ENCODE measurements at regions not wholly inside any gene's neighbourhood (a gene's known extent, or its start where the extent isn't known, plus 50 kb on each side); places are given as distances from the start of the nearest gene placed in this dataset.

DNA sequence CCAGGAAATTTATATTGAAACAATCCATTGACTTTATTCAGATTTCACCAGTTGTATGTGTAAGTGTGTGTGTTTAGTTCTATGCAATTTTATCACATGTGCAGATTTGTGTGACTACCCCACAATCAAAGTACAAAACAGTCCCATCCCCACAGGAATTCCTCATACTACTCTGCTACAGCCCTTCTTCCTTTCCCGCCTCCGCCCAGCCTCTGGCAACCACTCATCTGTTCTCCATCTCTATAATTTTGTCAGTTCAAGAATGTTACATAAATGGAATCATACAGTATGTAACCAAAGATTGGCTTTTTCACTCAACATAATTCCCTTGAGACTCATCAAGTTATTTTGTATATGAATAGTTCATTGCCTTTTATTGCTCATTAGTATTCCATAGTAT lies 289.1 kb downstream of the GADD45G start:
- ATAC-seq (no peak), DNase-seq (ENCODE audit: low spot score in 2 of 2) (peak in 1 of 2 donors; percentile 20)
- Mint-ChIP-seq H3K36me3 (no peaks in the 10 kb centered on the region), H3K4me1 (no peaks in the 10 kb centered on the region), H3K27ac (no peak overlapping the region), H3K9me3 (no peaks in the 10 kb centered on the region), H3K4me3 (no peak overlapping the region)

DNA sequence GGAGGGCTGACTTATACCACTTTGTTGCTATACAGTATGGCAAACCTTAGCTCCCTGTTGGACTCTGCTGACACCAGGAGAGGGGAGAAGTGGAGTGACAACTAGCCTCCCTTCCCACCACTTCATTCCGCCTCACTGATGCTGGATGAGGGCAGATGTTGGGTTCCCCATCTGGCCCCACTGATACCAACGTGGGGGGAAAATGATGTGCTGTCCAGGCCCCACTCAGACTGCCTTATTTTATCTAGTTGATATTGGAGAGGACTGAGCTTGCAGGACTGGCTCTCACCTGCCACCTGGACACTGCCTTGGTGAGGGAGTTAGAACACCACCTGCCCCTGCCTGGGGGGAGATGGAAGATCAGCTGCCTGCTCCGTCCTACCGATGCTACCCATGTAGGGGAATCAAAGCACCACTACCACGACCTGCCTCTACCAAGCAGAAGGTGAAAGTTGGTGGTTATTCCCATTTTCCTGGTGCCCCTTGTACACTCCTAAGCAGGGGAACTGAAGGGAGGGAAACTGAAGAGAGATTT lies 292.1 kb downstream of the GADD45G start:
- H3K27ac Mint-ChIP-seq: no peak overlapping the region
- no peak overlapping the region for H3K4me3 Mint-ChIP-seq
- no peaks in the 10 kb centered on the region for H3K36me3 Mint-ChIP-seq
- peak in 1 of 2 donors; percentile 44 for DNase-seq (ENCODE audit: low spot score in 2 of 2)
- H3K4me1 Mint-ChIP-seq: no peaks in the 10 kb centered on the region
- H3K9me3 Mint-ChIP-seq: no peaks in the 10 kb centered on the region
- no peak for ATAC-seq

DNA sequence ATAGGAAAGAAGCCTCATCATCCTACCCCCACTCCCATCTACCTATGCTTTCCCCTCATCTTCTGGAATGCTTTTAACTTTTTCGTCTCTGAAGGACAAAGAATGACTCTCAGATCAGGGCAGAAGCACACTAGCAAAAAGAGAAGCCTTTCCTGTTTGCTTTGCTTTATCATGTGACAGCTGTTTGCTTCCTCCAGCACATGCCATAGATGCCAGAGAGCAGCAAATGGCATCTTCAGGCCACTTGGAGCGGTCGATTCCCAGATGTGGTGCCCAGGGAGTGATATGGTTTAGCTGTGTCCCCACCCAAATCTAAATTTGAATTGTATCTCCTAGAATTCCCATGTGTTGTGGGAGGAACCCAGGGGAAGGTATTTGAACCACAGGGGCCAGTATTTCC lies 294.8 kb downstream of the GADD45G start:
- H3K27ac Mint-ChIP-seq: no peak overlapping the region
- no peak overlapping the region for H3K4me3 Mint-ChIP-seq
- ATAC-seq (no peak), DNase-seq (ENCODE audit: low spot score in 2 of 2) (peak in 1 of 2 donors; percentile 15)
- no peaks in the 10 kb centered on the region for H3K4me1 Mint-ChIP-seq
- no peaks in the 10 kb centered on the region for H3K9me3 Mint-ChIP-seq
- H3K36me3 Mint-ChIP-seq: no peaks in the 10 kb centered on the region

DNA sequence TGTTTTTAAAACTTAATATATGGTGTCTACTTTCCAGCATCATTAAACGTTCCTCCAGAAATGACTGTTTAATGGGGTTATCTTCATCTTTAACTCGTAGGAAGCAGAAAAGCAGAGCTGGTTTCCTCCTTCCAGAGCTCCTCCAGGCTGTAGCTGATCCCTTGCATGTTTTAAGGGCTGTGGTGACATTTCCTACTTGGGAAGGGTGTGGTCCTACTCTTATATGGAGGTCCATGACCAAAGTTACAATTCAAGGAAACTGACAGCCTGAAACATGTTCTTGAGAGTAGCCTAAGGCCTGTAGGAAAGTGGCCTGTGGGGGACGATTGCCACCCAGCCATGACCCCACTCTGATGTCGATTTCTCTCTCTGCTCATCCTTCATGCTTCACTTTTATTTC lies 297.1 kb downstream of the GADD45G start:
- no peak overlapping the region for H3K4me3 Mint-ChIP-seq
- H3K27ac Mint-ChIP-seq: no peak overlapping the region
- no peak for ATAC-seq
- DNase-seq (ENCODE audit: low spot score in 2 of 2): no peak
- no peaks in the 10 kb centered on the region for H3K4me1 Mint-ChIP-seq
- no peaks in the 10 kb centered on the region for H3K9me3 Mint-ChIP-seq
- H3K36me3 Mint-ChIP-seq: no peaks in the 10 kb centered on the region

DNA sequence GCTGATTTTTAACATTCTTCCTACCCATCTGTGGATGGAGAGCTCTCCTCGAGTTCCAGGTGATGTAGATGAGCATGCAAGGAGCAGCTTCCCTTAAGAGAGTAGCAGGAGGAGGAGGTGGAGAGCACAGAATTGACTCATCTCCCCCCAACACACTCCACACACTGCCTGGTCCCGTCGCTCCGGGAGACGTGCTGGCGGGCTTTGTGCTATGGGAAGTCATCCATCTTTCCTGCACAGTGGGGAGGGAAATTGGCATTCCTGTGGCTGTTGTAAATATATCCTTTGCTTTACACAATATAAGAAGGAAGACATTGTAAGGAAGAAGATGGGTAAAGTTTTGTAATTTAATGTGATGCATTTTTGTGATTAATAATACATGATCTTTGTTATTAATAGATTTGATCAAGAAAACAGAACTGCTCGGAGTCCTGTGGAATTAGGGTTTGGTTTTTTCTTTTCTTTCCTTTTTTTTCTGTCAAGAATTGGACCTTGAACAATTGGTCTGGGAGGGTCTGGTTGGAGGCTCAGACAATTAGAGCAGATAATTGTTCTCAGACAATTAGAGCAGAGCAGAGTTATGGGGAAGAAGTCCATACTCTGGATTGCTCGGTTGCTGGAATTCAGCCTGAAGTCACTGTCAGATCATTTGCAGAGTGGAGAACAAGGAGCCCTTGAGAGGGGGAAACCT lies 297.8 kb downstream of the GADD45G start:
- Mint-ChIP-seq H3K36me3 (no peaks in the 10 kb centered on the region), H3K4me1 (no peaks in the 10 kb centered on the region), H3K27ac (no peak overlapping the region), H3K9me3 (peaks cover 4% of the 10 kb centered on the region), H3K4me3 (no peak overlapping the region)
- DNase-seq (ENCODE audit: low spot score in 2 of 2) (peak in 1 of 2 donors; percentile 33), ATAC-seq (no peak)

DNA sequence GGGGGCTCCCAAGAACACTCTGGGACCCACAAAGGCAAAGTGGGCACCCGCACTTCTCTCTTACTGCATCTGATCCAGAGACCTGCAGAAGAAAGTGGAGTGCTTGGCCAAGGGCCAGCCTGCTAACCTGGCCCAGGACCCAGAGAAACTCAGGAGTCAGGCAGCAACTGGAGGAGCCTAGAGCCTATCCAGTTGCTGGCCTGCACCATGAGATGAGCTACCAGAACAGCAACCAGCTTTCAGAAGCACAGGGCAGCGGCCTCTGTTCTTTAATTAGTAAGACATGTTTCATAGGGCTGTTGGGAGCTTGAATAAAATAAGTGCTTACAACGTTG lies 298.3 kb downstream of the GADD45G start:
- Mint-ChIP-seq H3K36me3 (no peaks in the 10 kb centered on the region), H3K9me3 (peaks cover 4% of the 10 kb centered on the region)
- DNase-seq (ENCODE audit: low spot score in 2 of 2): peak in 1 of 2 donors; percentile 32

DNA sequence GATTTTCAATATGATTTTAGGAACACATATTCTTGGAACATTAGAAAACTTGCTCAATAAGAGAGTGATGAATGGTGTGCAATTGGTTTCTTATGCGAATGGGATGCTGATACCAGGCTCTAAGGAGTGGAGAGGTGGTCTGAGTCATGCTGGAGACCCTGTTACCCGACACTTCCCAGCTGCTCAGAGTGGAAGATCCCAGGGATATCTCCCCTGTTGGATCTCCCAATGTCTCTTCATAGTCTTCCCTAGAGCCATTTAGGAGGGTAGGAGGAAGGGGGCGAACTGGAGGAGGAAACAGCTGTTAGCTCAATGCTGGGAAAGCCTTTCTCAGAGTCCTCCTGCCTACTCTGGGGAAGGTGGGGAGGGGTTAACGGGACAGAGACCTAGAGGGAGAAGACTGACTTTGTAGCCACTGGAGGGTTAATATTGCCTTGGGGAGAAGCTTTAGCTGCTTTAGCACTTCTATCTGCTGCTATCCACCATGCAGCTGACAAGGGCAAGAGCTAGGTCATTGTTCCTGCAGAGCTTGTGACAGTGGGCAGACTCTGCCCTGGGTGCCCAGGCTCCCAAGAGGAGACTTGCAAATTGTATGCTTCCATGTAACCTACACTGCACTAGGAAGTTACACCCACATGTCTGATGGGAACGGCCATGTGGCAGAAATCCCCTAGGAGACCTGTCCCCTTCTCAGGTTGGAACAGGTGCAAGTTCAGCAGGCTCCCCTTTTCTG lies 301.0 kb downstream of the GADD45G start:
- H3K36me3 Mint-ChIP-seq: no peaks in the 10 kb centered on the region
- H3K4me1 Mint-ChIP-seq: no peaks in the 10 kb centered on the region
- DNase-seq (ENCODE audit: low spot score in 2 of 2): peak in 1 of 2 donors; percentile 43

More for the DNA sequence above, 298.3 kb downstream of the GADD45G start:
- ATAC-seq: no peak
- Mint-ChIP-seq H3K4me3 (no peak overlapping the region), H3K27ac (no peak overlapping the region), H3K4me1 (no peaks in the 10 kb centered on the region)

DNA sequence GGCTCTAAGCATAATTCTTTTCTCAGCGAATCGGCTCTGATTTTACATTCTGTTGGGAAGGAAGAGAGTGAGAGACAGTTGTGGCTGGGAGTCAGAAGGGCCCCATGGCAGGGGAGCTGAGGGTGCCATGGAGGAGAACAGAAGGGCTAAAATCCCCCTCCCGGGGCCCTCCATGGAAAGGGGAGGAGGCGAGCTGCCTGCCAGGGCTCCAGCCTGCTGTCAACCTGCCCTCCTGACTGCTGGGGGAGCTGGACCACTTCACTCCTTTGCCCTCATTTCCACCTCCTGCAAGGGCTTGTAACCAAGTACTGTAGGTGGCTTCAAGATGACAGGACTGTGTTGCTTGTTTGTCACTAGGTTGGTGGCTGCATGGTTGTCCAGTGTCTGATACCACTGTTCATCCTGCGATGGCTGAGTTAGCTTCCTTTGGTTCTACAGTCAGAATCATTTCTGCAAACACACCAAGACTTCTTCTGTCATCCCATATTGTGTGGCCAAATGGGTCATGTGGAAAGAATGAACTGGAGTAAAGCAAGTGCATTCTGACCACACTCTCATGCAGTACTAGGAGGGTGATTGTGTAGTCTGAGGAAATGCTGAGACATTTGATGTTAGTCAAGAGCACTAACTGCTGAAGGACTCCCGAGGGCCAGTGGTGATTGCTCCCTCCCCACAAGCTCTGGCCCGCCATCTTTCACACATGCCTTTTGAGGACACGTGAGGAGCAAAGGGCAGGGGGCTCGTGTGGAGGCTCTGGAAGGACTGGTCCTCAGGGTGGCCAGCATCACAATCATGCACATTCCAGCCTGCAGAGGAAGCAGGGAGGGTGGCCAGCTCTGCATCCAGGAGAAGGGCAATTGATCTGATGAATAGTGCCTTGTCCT lies 307.2 kb downstream of the GADD45G start:
- peak; percentile 57 for ATAC-seq

More for the DNA sequence above, 301.0 kb downstream of the GADD45G start:
- H3K4me3 Mint-ChIP-seq: no peak overlapping the region
- no peak for ATAC-seq
- H3K9me3 Mint-ChIP-seq: peaks cover 4% of the 10 kb centered on the region
- H3K27ac Mint-ChIP-seq: no peak overlapping the region

DNA sequence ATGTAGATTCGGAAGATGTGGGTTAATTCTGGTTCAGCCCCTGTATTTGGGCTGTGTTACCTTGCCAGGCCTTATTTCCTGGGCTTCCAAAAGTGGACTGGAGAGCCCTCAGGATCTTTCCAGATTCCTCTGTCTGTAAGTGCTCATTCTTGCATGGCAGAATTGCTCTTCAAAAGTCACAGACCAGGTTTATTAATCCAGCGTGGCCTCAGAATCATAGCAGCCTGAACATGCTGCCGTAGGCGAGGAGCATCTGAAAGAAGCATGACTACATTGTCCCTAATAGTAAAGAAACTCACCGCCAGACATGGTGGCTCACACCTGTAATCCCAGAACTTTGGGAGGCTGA lies 307.8 kb downstream of the GADD45G start:
- no peaks in the 10 kb centered on the region for H3K9me3 Mint-ChIP-seq
- ATAC-seq (no peak), DNase-seq (ENCODE audit: low spot score in 2 of 2) (no peak)
- H3K36me3 Mint-ChIP-seq: no peaks in the 10 kb centered on the region
- no peaks in the 10 kb centered on the region for H3K4me1 Mint-ChIP-seq
- no peak overlapping the region for H3K4me3 Mint-ChIP-seq
- H3K27ac Mint-ChIP-seq: no peak overlapping the region

More for the DNA sequence above, 307.2 kb downstream of the GADD45G start:
- H3K4me1 Mint-ChIP-seq: no peaks in the 10 kb centered on the region
- no peak overlapping the region for H3K27ac Mint-ChIP-seq
- no peaks in the 10 kb centered on the region for H3K36me3 Mint-ChIP-seq
- H3K4me3 Mint-ChIP-seq: no peak overlapping the region
- peaks cover 4% of the 10 kb centered on the region for H3K9me3 Mint-ChIP-seq
- peak in 1 of 2 donors; percentile 37 for DNase-seq (ENCODE audit: low spot score in 2 of 2)

DNA sequence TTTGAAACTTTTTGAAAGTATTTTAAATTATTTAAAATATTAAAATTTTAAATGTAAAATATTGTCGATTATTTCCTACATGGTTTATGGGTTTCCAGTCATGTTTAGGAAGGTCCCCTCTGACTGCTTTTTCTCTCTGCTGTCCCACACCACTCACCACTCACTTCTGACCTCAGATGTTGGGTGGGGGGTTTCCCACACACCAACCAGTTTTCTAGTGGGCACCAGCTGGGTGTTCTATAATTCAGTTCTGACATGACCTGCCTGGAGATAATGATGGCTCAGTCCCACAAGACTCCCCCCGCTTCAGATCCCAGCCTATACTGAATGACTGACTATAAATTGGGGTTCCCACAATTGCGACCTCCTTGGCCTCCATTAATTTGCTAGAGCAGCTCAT lies 310.4 kb downstream of the GADD45G start:
- H3K4me3 Mint-ChIP-seq: no peak overlapping the region
- DNase-seq (ENCODE audit: low spot score in 2 of 2): peak in 1 of 2 donors; percentile 25
- H3K9me3 Mint-ChIP-seq: no peaks in the 10 kb centered on the region
- no peak for ATAC-seq
- peaks cover 6% of the 10 kb centered on the region for H3K4me1 Mint-ChIP-seq
- no peak overlapping the region for H3K27ac Mint-ChIP-seq
- H3K36me3 Mint-ChIP-seq: no peaks in the 10 kb centered on the region

DNA sequence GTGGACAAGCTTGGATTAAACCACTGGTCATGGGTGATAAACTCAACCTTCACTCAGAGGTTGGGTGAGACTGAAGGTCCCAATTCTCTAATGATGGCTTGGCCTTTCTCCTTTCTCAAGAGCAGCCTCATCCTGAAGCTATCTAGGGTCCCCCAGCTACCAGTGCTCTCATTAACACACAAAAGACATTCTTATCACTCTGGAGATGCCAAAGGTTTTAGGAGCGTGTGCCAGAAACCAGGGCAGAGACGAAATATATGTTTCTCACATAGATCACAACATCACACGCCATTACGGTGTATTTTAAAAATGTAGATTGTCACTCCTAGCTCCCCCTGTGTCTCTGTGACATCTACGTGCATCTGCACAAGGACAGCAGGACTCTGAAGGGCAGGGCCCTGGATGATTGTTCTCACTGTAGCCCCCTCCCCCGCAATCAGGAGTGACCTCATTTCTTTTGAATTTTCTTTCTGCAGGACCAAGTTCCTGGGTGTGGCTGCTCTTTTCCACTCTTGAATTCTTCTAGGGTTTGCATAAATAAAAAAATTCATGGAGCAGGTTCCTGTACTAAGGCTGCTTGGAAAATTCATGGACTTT lies 311.3 kb downstream of the GADD45G start:
- peaks cover 6% of the 10 kb centered on the region for H3K4me1 Mint-ChIP-seq
- ATAC-seq (no peak), DNase-seq (ENCODE audit: low spot score in 2 of 2) (peak in 1 of 2 donors; percentile 39)
- H3K4me3 Mint-ChIP-seq: no peak overlapping the region
- no peak overlapping the region for H3K27ac Mint-ChIP-seq
- H3K36me3 Mint-ChIP-seq: no peaks in the 10 kb centered on the region
- H3K9me3 Mint-ChIP-seq: no peaks in the 10 kb centered on the region

DNA sequence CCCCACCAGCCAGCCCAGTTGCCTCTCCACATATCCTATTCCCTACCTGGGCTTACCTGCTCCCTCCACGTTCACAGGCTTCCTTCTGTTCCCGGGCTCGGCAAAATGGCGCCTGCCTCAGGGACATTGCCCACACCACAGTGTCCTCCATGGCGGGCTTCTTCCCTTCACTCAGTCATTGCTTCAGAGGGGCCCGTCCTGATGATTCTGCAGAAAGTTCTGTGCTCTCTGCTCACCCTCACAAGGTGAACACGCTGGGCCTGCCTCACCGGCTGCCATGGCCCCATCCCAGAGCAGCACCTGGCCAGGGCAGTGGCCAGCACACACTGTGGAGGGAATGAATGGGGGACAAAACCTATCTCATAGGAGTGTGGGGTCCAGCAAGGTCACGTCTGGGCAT lies 313.0 kb downstream of the GADD45G start:
- ATAC-seq: no peak
- H3K27ac Mint-ChIP-seq: no peak overlapping the region
- H3K9me3 Mint-ChIP-seq: no peaks in the 10 kb centered on the region
- H3K36me3 Mint-ChIP-seq: no peaks in the 10 kb centered on the region
- no peak overlapping the region for H3K4me3 Mint-ChIP-seq
- peak in 1 of 2 donors; percentile 23 for DNase-seq (ENCODE audit: low spot score in 2 of 2)
- H3K4me1 Mint-ChIP-seq: peaks cover 8% of the 10 kb centered on the region

DNA sequence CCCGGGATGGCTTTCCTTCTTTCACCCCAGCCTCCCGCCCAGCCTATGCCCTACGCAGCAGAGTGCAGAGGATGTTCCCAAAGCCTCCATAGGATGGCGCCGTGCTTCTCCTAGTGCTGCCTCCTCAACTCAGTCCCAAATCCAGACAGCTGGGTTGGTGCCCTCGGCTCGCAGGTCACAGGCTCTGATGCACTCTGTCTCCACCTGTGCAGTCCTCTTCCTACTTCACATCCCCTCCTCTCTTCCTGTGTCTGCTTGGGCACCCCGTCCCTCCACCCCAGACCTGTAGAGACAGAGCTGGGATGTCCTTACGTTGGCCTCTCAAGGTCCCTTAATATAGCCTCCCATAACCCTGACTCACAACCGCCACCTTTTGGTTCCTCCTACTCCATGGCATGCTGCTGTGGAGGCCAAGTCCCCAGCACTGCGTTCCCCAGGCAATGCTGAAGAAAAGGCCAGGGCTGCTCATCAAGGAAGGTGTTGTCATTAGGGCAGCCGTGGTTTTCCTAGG lies 314.4 kb downstream of the GADD45G start:
- Mint-ChIP-seq H3K36me3 (no peaks in the 10 kb centered on the region), H3K4me1 (peaks cover 19% of the 10 kb centered on the region), H3K9me3 (no peaks in the 10 kb centered on the region), H3K27ac (no peak overlapping the region), H3K4me3 (no peak overlapping the region)
- peak in 1 of 2 donors; percentile 50 for DNase-seq (ENCODE audit: low spot score in 2 of 2)
- ATAC-seq: peak; percentile 68

DNA sequence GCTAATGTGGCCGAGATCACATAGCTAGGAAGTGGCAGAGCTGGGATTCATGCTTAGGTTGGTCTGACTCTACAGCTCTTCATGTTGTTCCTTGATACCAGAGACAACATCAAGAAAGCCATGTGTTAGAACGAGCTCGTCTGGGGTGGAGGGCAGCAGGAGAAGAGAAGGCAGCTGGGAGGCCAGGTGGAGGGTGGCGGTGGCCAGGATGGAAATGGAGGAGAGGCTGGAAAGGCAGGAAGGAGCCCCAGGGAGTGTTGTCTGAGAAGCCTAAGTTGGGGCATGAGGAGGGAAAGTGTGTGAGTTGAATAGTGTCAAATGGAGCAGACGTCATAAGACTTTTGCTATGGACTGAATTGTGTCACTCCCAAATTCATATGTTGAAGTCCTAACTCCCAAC lies 315.3 kb downstream of the GADD45G start:
- DNase-seq (ENCODE audit: low spot score in 2 of 2) (no peak), ATAC-seq (no peak)
- Mint-ChIP-seq H3K36me3 (no peaks in the 10 kb centered on the region), H3K4me1 (peaks cover 23% of the 10 kb centered on the region), H3K4me3 (no peak overlapping the region), H3K9me3 (no peaks in the 10 kb centered on the region), H3K27ac (no peak overlapping the region)

DNA sequence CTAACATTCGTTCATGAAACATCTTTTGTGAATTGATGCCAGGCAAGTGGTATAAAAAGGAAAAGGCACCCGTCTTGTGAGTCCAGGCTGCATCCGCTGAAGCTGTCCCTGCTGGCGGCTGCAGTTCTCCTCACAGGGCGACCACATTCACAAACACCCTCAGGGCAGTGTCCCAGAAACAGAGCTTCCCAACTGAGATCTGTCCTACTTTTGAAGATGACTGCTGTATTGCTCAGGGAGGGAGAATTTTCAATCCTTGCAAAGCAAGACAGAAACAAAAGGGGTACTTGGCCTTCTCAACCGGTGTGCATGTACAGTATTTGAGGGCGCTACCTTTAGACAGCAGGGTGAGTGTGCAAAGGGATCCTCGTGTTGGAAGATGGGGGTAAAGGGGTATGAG lies 316.1 kb downstream of the GADD45G start:
- Mint-ChIP-seq H3K4me3 (no peak overlapping the region), H3K36me3 (no peaks in the 10 kb centered on the region), H3K9me3 (no peaks in the 10 kb centered on the region), H3K4me1 (peaks cover 23% of the 10 kb centered on the region), H3K27ac (no peak overlapping the region)
- ATAC-seq (no peak), DNase-seq (ENCODE audit: low spot score in 2 of 2) (no peak)

Measured in stimulated activated effector memory CD8-positive, alpha-beta T cell treated with anti-CD3 and anti-CD28 coated beads, Interleukin-12 subunit alpha, Interleukin-12 subunit beta, amount 100 ng/mL, for 72 hours (primary cell).